Spinal cord (tissue), 9 donors: ENCODE measurements at regions not wholly inside any gene's neighbourhood (a gene's known extent, or its start where the extent isn't known, plus 50 kb on each side); places are given as distances from the start of the nearest gene placed in this dataset.
A peak's percentile ranks its signal among the peaks of the same experiment; 100 is the strongest.

Experiments
- DNase-seq, 6 donors: peaks; one replicate each; pipeline versions ENCODE4 v3.0.0 to v3.0.0-alpha.2; 2013 to 2015; ENCODE audit warnings: low spot score in 6 of 6, low read depth in 4 of 6
- H3K27ac ChIP-seq: one replicate; pipeline ENCODE4 v1.5.1; 2013; ENCODE audit warnings: low read depth, low read length, control low read depth
- H3K27me3 ChIP-seq: one replicate; pipeline ENCODE4 v1.6.1; 2013; ENCODE audit warnings: low read length; ENCODE audit not compliant: control insufficient read depth, insufficient read depth
- H3K36me3 ChIP-seq: one replicate; pipeline ENCODE4 v1.6.1; 2013; ENCODE audit warnings: low read length; ENCODE audit not compliant: control insufficient read depth, insufficient read depth
- H3K4me1 ChIP-seq: one replicate; pipeline ENCODE4 v1.6.1; 2013; ENCODE audit warnings: low read length; ENCODE audit not compliant: control insufficient read depth, insufficient read depth
- H3K4me3 ChIP-seq: one replicate; pipeline ENCODE4 v1.5.1; 2013; ENCODE audit warnings: low read depth, low read length, control low read depth
- H3K9me3 ChIP-seq: one replicate; pipeline ENCODE4 v1.6.1; 2013; ENCODE audit warnings: low read length; ENCODE audit not compliant: control insufficient read depth, insufficient read depth
- WGBS: methylation state at CpG from one replicate; pipeline ENCODE4 v1.1.5; 2013; ENCODE audit warnings: missing lambda C conversion rate; ENCODE audit not compliant: insufficient coverage; 5-methylcytosine and 5-hydroxymethylcytosine counted together
- donor health status: healthy.

GRCh38 chr7:128145191-128145590 is 95.9 kb upstream of the LEP start:
- H3K4me3 ChIP-seq = no peak overlapping the region
- H3K36me3 ChIP-seq = no peaks in the 10 kb centered on the region
- DNase-seq = no peak
- no peaks in the 10 kb centered on the region for H3K4me1 ChIP-seq
- peaks cover 2% of the 10 kb centered on the region for H3K9me3 ChIP-seq
- H3K27ac ChIP-seq = no peak overlapping the region
- 89% methylated on average over 1 of the region's 2 CpGs for WGBS
- no peaks in the 10 kb centered on the region for H3K27me3 ChIP-seq

GRCh38 chr7:128146052-128146451 is 95.0 kb upstream of the LEP start:
- Histone ChIP-seq H3K9me3 (no peaks in the 10 kb centered on the region), H3K4me1 (no peaks in the 10 kb centered on the region), H3K4me3 (no peak overlapping the region), H3K36me3 (no peaks in the 10 kb centered on the region), H3K27ac (no peak overlapping the region), H3K27me3 (no peaks in the 10 kb centered on the region)
- 71% methylated on average over 2 of the region's 4 CpGs for WGBS
- DNase-seq = no peak

GRCh38 chr7:128148676-128149075 is 92.4 kb upstream of the LEP start:
- DNase-seq = peak in 1 of 6 donors; percentile 23
- WGBS = no CpG with 5 or more reads among the region's 4 CpGs
- no peak overlapping the region for H3K4me3 ChIP-seq
- H3K4me1 ChIP-seq = no peaks in the 10 kb centered on the region
- H3K36me3 ChIP-seq = no peaks in the 10 kb centered on the region
- no peak overlapping the region for H3K27ac ChIP-seq
- no peaks in the 10 kb centered on the region for H3K27me3 ChIP-seq
- H3K9me3 ChIP-seq = no peaks in the 10 kb centered on the region

GRCh38 chr7:128150223-128150865 is 90.7 kb upstream of the LEP start:
- no peak overlapping the region for H3K27ac ChIP-seq
- H3K9me3 ChIP-seq = no peaks in the 10 kb centered on the region
- DNase-seq = no peak
- no peaks in the 10 kb centered on the region for H3K36me3 ChIP-seq
- no peak overlapping the region for H3K4me3 ChIP-seq
- peaks cover 4% of the 10 kb centered on the region for H3K4me1 ChIP-seq
- H3K27me3 ChIP-seq = no peaks in the 10 kb centered on the region
- 93% methylated on average over 5 of the region's 7 CpGs for WGBS

GRCh38 chr7:128151635-128152034 is 89.4 kb upstream of the LEP start:
- no peak for DNase-seq
- no peak overlapping the region for H3K27ac ChIP-seq

GRCh38 chr7:128152721-128153120 is 88.4 kb upstream of the LEP start:
- Histone ChIP-seq H3K27me3 (no peaks in the 10 kb centered on the region), H3K9me3 (no peaks in the 10 kb centered on the region), H3K27ac (no peak overlapping the region), H3K4me3 (no peak overlapping the region), H3K4me1 (peaks cover 4% of the 10 kb centered on the region), H3K36me3 (no peaks in the 10 kb centered on the region)
- DNase-seq = no peak
- 95% methylated on average over 5 of the region's 6 CpGs for WGBS

More at GRCh38 chr7:128151635-128152034, 89.4 kb upstream of the LEP start:
- H3K4me3 ChIP-seq = no peak overlapping the region
- H3K36me3 ChIP-seq = no peaks in the 10 kb centered on the region
- H3K4me1 ChIP-seq = peaks cover 4% of the 10 kb centered on the region
- no peaks in the 10 kb centered on the region for H3K9me3 ChIP-seq
- H3K27me3 ChIP-seq = no peaks in the 10 kb centered on the region
- 91% methylated on average over 8 of the region's 9 CpGs for WGBS

GRCh38 chr7:128153436-128153835 is 87.6 kb upstream of the LEP start:
- Histone ChIP-seq H3K4me3 (no peak overlapping the region), H3K36me3 (no peaks in the 10 kb centered on the region), H3K4me1 (peaks cover 4% of the 10 kb centered on the region), H3K9me3 (no peaks in the 10 kb centered on the region), H3K27ac (no peak overlapping the region), H3K27me3 (peaks cover 2% of the 10 kb centered on the region)
- 77% methylated on average over 6 of the region's 6 CpGs for WGBS
- no peak for DNase-seq

- Histone ChIP-seq H3K9me3 (no peaks in the 10 kb centered on the region), H3K4me3 (no peak overlapping the region), H3K4me1 (peaks cover 4% of the 10 kb centered on the region), H3K27me3 (peaks cover 2% of the 10 kb centered on the region), H3K27ac (no peak overlapping the region), H3K36me3 (no peaks in the 10 kb centered on the region)
- DNase-seq = peak in 1 of 6 donors; percentile 16
- WGBS = no CpG with 5 or more reads among the region's 1 CpG
These were observed 86.6 kb upstream of the LEP start for GRCh38 chr7:128154504-128154903.

GRCh38 chr7:128155100-128155740 is 85.9 kb upstream of the LEP start:
- Histone ChIP-seq H3K9me3 (no peaks in the 10 kb centered on the region), H3K4me3 (no peak overlapping the region), H3K4me1 (peaks cover 4% of the 10 kb centered on the region), H3K27me3 (peaks cover 2% of the 10 kb centered on the region), H3K27ac (no peak overlapping the region), H3K36me3 (no peaks in the 10 kb centered on the region)
- peak in 1 of 6 donors; percentile 28 for DNase-seq
- 42% methylated on average over 9 of the region's 12 CpGs for WGBS

GRCh38 chr7:128157906-128158305 is 83.2 kb upstream of the LEP start:
- Histone ChIP-seq H3K27ac (no peak overlapping the region), H3K9me3 (no peaks in the 10 kb centered on the region), H3K4me1 (peaks cover 4% of the 10 kb centered on the region), H3K36me3 (no peaks in the 10 kb centered on the region), H3K27me3 (peaks cover 2% of the 10 kb centered on the region), H3K4me3 (no peak overlapping the region)
- WGBS = 84% methylated on average over 5 of the region's 7 CpGs
- DNase-seq = no peak
